GM23248 (cell line): ENCODE measurements at regions not wholly inside any gene's neighbourhood (a gene's known extent, or its start where the extent isn't known, plus 50 kb on each side); places are given as distances from the start of the nearest gene placed in this dataset.

Experiments used
- DNase-seq: peaks from one replicate; pipeline ENCODE4 v3.0.0-alpha.2; 2015
- H2AFZ ChIP-seq: fragments of 200-600 bp; sonication (generic); 2 replicates; pipeline ENCODE4 v1.6.1; 2016; ENCODE audit warnings: antibody characterized with exemption
- H3F3A ChIP-seq: fragments of 200-600 bp; sonication (generic); 2 replicates; pipeline ENCODE4 v1.6.1; 2016; ENCODE audit warnings: mild to moderate bottlenecking, antibody characterized with exemption, mixed run types; ENCODE audit not compliant: insufficient read depth
- H3K27ac ChIP-seq: fragments of 200-600 bp; sonication (generic); 2 replicates; pipeline ENCODE4 v1.5.1; 2016; ENCODE audit warnings: mild to moderate bottlenecking
- H3K27me3 ChIP-seq: fragments of 200-600 bp; sonication (generic); replicated peaks from 2 replicates; pipeline ENCODE4 v1.6.1; 2016; ENCODE audit warnings: mild to moderate bottlenecking; ENCODE audit not compliant: insufficient read depth
- H3K36me3 ChIP-seq: fragments of 200-600 bp; sonication (generic); 2 replicates; pipeline ENCODE4 v1.6.1; 2016; ENCODE audit warnings: low read depth, mild to moderate bottlenecking
- H3K4me1 ChIP-seq: fragments of 200-600 bp; sonication (generic); 2 replicates; pipeline ENCODE4 v1.6.1; 2016; ENCODE audit warnings: mild to moderate bottlenecking; ENCODE audit not compliant: insufficient read depth
- H3K4me2 ChIP-seq: fragments of 200-600 bp; sonication (generic); one replicate; pipeline ENCODE4 v1.6.1; 2016; ENCODE audit warnings: mild to moderate bottlenecking; ENCODE audit not compliant: unreplicated experiment
- H3K4me3 ChIP-seq: fragments of 200-600 bp; sonication (generic); 2 replicates; pipeline ENCODE4 v1.5.1; 2016; ENCODE audit warnings: mild to moderate bottlenecking
- H3K79me2 ChIP-seq: fragments of 200-600 bp; sonication (generic); 2 replicates; pipeline ENCODE4 v1.6.1; 2016; ENCODE audit warnings: mild to moderate bottlenecking; ENCODE audit not compliant: insufficient read depth
- H3K9ac ChIP-seq: fragments of 200-600 bp; sonication (generic); 2 replicates; pipeline ENCODE4 v1.6.1; 2016; ENCODE audit warnings: mild to moderate bottlenecking
- H3K9me2 ChIP-seq: fragments of 200-600 bp; sonication (generic); 2 replicates; pipeline ENCODE4 v1.6.1; 2016; ENCODE audit warnings: mixed run types, mild to moderate bottlenecking, moderate library complexity; ENCODE audit not compliant: insufficient read depth
- H3K9me3 ChIP-seq: fragments of 200-600 bp; sonication (generic); one replicate; pipeline ENCODE4 v1.6.1; 2017; ENCODE audit warnings: low read depth
- H4K20me1 ChIP-seq: fragments of 200-600 bp; sonication (generic); 2 replicates; pipeline ENCODE4 v1.6.0; 2016; ENCODE audit not compliant: insufficient read depth
- EZH2 ChIP-seq: fragments of 200-600 bp; sonication (generic); IDR thresholded peaks from 2 replicates; pipeline ENCODE4 v1.6.1; 2018; ENCODE audit warnings: antibody characterized with exemption, mild to moderate bottlenecking; ENCODE audit not compliant: insufficient read depth, poor library complexity, severe bottlenecking
- EZH2phosphoT487 ChIP-seq: fragments of 200-600 bp; sonication (generic); IDR thresholded peaks from 2 replicates; pipeline ENCODE4 v1.6.1; 2018; ENCODE audit warnings: antibody characterized with exemption, moderate library complexity, mild to moderate bottlenecking, low read depth; ENCODE audit not compliant: insufficient read depth
- WGBS, 2 experiments: methylation state at CpG; one replicate each; pipeline ENCODE4 v1.1.6; 2015 to 2017; ENCODE audit warnings: low lambda C conversion rate in 2 of 2, low coverage in 1 of 2; ENCODE audit errors: missing lambda C conversion rate in 2 of 2; 5-methylcytosine and 5-hydroxymethylcytosine counted together
- in situ Hi-C: fragments of 300-500 bp; cut with MboI; formaldehyde crosslinking; loops from 2 replicates; pipeline ENCODE4 v1.15.0; 2020

GRCh38 chr4:38560340-38560739 is 103.7 kb upstream of the KLF3 start:
- Histone ChIP-seq H3F3A (0 out of 2 replicates have a peak, but pooled peaks cover 5% of the 10 kb centered on the region), H3K27me3 (no peaks in the 10 kb centered on the region), H3K4me2 (no peak overlapping the region), H3K27ac (no peak overlapping the region), H3K9me3 (no peaks in the 10 kb centered on the region), H3K79me2 (no peaks in the 10 kb centered on the region), H3K4me1 (peaks cover 7% of the 10 kb centered on the region), H3K9me2 (no peaks in the 10 kb centered on the region), H3K9ac (no peak overlapping the region), H4K20me1 (no peaks in the 10 kb centered on the region), H3K4me3 (no peak overlapping the region), H3K36me3 (no peaks in the 10 kb centered on the region), H2AFZ (no peak overlapping the region)
- in situ Hi-C loops: no loop called here
- no peak for TF ChIP-seq EZH2phosphoT487
- TF ChIP-seq EZH2: no peak
- DNase-seq: no peak
- 84 to 86% methylated on average over 6 of the region's 6 CpGs for WGBS, 2 experiments

GRCh38 chr4:38560768-38561558 is 103.0 kb upstream of the KLF3 start:
- H4K20me1 ChIP-seq: no peaks in the 10 kb centered on the region
- DNase-seq: no peak
- TF ChIP-seq EZH2: no peak
- no peak for TF ChIP-seq EZH2phosphoT487
- no peaks in the 10 kb centered on the region for H3K79me2 ChIP-seq
- H3K9me2 ChIP-seq: no peaks in the 10 kb centered on the region
- H3K27me3 ChIP-seq: no peaks in the 10 kb centered on the region
- no peak overlapping the region for H3K9ac ChIP-seq
- 0 out of 2 replicates have a peak, but pooled peaks cover 11% of the 10 kb centered on the region for H3F3A ChIP-seq
- in situ Hi-C loops: no loop called here
- WGBS, 2 experiments: 57 to 61% methylated on average over 7 of the region's 7 CpGs
- H3K4me1 ChIP-seq: peaks cover 13% of the 10 kb centered on the region
- H3K4me3 ChIP-seq: no peak overlapping the region
- H3K36me3 ChIP-seq: no peaks in the 10 kb centered on the region
- H3K27ac ChIP-seq: no peak overlapping the region
- no peaks in the 10 kb centered on the region for H3K9me3 ChIP-seq
- H3K4me2 ChIP-seq: no peak overlapping the region
- H2AFZ ChIP-seq: no peak overlapping the region

GRCh38 chr4:38562751-38563198 is 101.2 kb upstream of the KLF3 start:
- H4K20me1 ChIP-seq: no peaks in the 10 kb centered on the region
- no peaks in the 10 kb centered on the region for H3K36me3 ChIP-seq
- H3K79me2 ChIP-seq: no peaks in the 10 kb centered on the region
- no peak overlapping the region for H3K27ac ChIP-seq
- 0 out of 2 replicates have a peak, but pooled peaks cover 12% of the 10 kb centered on the region for H3F3A ChIP-seq
- no peak overlapping the region for H3K9ac ChIP-seq
- DNase-seq: peak; percentile 31
- peak overlapping the region; percentile 23; the same call in 1 of the 2 replicates for H2AFZ ChIP-seq
- no peaks in the 10 kb centered on the region for H3K27me3 ChIP-seq
- H3K9me2 ChIP-seq: no peaks in the 10 kb centered on the region
- in situ Hi-C loops: no loop called here
- H3K4me2 ChIP-seq: no peak overlapping the region
- no peak overlapping the region for H3K4me3 ChIP-seq
- no peaks in the 10 kb centered on the region for H3K9me3 ChIP-seq
- 30% methylated on average over 4 of the region's 4 CpGs for WGBS, 2 experiments
- TF ChIP-seq EZH2phosphoT487: no peak
- H3K4me1 ChIP-seq: peaks cover 16% of the 10 kb centered on the region

- no peaks in the 10 kb centered on the region for H4K20me1 ChIP-seq
- no peaks in the 10 kb centered on the region for H3K9me3 ChIP-seq
- H3K9me2 ChIP-seq: no peaks in the 10 kb centered on the region
- 53 to 58% methylated on average over 9 of the region's 9 CpGs for WGBS, 2 experiments
- no peak overlapping the region for H3K9ac ChIP-seq
- no peaks in the 10 kb centered on the region for H3K79me2 ChIP-seq
- DNase-seq: no peak
- H3K4me2 ChIP-seq: no peak overlapping the region
- H3K27me3 ChIP-seq: no peaks in the 10 kb centered on the region
- TF ChIP-seq EZH2: no peak
- no peak for TF ChIP-seq EZH2phosphoT487
- no peak overlapping the region for H2AFZ ChIP-seq
- 0 out of 2 replicates have a peak, but pooled peaks cover 12% of the 10 kb centered on the region for H3F3A ChIP-seq
- H3K4me3 ChIP-seq: no peak overlapping the region
- no peaks in the 10 kb centered on the region for H3K36me3 ChIP-seq
- peaks cover 16% of the 10 kb centered on the region for H3K4me1 ChIP-seq
- no peak overlapping the region for H3K27ac ChIP-seq
- in situ Hi-C loops: no loop called here
Measured at GRCh38 chr4:38563707-38564495, 100.1 kb upstream of the KLF3 start.
